NCI-H2081 (cell line): ENCODE measurements at regions not wholly inside any gene's neighbourhood (a gene's known extent, or its start where the extent isn't known, plus 50 kb on each side); places are given as distances from the start of the nearest gene placed in this dataset.

Experiments
- DNase-seq, 2 experiments: peaks; one replicate each; lab custom pipeline; 2025; lab: John Stamatoyannopoulos, UW

- DNase-seq: no peak
Observed at GRCh38 chr14:84520711-84521338, 1009.1 kb upstream of the FLRT2 start.

GRCh38 chr14:84523746-84524145 lies 1006.2 kb upstream of the FLRT2 start:
- no peak for DNase-seq

- DNase-seq: no peak
Observed at GRCh38 chr14:84527706-84528105, 1002.2 kb upstream of the FLRT2 start.

DNA sequence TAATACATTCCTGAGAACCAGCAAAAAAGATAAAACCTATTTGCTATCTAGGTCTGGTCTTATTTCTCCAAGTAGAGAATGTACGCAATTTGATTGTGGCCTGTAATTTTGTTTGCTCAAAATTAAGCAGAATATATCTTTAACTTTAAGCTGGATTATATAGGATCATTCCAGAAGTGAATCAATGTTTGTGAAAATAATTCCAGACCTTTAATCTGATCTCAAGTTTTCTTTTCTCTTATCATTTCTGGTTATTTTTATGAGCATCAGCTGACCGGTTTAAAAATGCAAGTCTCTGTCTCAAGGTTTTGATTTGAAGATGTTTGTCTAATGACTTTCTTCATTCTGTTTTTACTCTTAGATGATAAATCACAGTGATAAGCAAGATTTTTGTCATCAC lies 997.9 kb upstream of the FLRT2 start:
- no peak for DNase-seq

- DNase-seq: no peak
Observed at GRCh38 chr14:84533181-84533725, 996.7 kb upstream of the FLRT2 start.

DNA sequence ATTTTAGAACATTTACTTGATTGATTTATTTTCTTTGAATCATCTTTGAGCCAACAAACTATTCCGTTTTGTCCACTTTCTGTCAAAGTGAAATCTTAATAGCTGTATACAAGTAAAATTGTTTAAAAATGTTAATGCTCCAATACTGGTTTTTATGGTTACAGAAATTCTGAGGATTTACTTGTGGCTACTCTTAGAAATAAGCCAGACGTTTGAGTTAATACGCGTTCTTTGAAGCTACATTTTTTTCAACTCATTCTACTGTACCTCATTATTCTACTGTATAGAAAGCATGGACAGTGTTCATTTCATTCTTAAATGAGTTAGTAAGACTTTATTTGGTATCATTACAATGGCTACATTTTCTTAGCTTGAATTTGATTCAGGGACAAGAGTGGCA lies 996.2 kb upstream of the FLRT2 start:
- DNase-seq: no peak

- no peak for DNase-seq
Observed at GRCh38 chr14:84535484-84535883, 994.5 kb upstream of the FLRT2 start.

DNA sequence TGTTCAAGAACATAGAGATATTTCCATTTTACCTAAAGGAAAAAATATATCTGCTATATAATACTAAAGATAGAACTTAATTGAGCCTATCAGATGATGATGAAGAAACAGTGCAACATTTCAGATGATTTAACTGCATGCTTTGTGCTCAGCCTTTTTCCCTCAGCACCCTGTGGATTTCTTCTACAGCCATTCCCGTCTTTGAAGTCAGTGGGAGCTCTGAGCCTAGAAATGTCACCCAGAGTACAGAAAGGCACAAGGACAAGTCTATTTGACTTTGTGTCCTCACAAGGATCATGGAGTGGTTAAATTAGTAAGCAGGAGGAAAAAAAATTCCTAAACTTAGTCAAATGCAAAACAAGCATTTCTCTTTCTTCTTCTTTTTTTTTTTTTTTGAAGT lies 994.0 kb upstream of the FLRT2 start:
- DNase-seq: no peak

GRCh38 chr14:84541018-84541417 lies 988.9 kb upstream of the FLRT2 start:
- no peak for DNase-seq

DNA sequence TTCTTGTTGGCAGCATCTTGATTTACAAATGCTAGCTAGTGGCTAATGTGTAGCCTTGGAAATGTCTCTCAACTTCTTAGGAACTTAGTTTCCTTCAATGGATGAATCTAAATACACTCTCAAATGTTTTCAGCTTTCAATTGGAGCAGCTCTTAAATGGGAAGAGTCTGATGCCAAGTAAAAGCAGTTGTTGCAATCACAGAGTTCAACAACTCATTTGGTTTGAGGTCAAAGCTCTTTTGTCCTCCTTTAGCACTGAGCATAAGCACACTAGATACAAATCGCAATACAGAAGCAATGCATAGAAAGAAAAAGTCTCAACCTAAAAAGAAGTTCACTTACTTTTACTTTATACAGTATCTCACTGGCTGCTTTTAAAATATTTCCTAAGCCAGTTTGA lies 986.1 kb upstream of the FLRT2 start:
- no peak for DNase-seq

DNA sequence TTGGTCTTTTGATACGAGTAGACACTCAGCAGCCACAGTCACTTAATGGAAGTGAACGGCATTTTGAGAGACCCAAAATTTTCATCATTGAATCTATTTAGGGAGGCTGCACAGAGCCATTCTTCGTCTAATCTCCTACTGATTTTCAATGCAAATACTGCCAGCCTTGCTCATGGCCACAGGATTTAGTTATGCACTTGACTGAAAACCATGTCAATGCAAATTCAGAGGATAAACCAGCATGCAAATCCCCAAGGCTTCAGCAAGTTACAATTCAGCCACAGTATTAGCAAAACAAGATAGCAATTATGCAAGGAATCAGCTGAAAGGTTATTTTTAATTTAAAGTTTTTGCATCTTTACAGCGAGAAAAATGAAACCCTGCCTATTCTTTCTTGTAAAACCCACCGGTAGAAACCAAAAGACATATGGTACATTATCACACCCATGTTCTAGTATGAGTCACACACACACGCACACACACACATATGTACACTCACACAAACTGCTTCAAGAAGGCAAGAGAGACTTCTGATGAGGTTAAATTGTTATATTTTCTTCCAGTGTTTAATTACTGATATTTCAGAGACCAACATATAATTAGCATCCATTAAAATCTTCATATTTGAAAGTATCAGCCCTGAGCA lies 985.3 kb upstream of the FLRT2 start:
- no peak for DNase-seq

DNA sequence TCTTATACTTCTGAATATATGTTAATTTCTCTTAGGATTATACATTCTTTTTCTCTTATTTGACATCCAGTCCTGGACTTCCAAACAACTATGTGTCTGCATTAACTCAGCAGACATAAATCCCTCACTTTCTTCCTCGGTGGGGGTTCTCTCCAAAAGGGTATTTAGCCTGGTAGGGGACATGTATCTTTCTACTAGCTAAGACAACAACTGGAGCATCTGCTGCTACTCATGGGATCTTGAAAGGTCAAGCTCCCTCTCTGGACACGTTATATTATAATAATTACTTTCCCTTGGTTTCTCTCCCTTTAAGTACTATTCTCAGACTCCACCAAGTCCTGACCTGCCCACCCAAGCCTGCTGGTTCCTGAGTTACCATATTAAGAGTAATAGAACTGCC lies 983.7 kb upstream of the FLRT2 start:
- no peak for DNase-seq

GRCh38 chr14:84554136-84554535 lies 975.8 kb upstream of the FLRT2 start:
- DNase-seq: no peak

- DNase-seq: no peak
Observed at GRCh38 chr14:84555493-84555892, 974.5 kb upstream of the FLRT2 start.

GRCh38 chr14:84566109-84566508 lies 963.8 kb upstream of the FLRT2 start:
- no peak for DNase-seq

GRCh38 chr14:84575681-84576080 lies 954.3 kb upstream of the FLRT2 start:
- no peak for DNase-seq

- DNase-seq: no peak
Observed at GRCh38 chr14:84579292-84579691, 950.7 kb upstream of the FLRT2 start.

DNA sequence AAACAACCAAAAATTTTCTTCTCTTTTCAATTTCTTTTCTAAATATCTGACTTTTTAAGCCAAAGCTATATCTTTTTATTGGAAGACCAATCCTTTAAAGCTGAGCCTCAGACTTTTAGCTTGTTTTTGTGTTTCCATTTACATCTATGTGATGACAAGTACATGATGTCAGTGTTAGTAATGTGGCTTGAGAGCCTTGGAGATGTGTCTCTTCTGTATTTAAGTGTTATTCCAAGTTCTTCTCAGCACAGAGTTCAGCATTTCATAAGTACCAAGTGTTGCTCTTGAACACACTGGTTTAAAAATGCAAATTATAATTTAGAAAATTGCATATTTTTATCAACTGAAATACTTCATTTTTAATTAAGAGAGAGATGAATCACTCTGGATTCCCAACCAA lies 948.9 kb upstream of the FLRT2 start:
- DNase-seq: no peak

DNA sequence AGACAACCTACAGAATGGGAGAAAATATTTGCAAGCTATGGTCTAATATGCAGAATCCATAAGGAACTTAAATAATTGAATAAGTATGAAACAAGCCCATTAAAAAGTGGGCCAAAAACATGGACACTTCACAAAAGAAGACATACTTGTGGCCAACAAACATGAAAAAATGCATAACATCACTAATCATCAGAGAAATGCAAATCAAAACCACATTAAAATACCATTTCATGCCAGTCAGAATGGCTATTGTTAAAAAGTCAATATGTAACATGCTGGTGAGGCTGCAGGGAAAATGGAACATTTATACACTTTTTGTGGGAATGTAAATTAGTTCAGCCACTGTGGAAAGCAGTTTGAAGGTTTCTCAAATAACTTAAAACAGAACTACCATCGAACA lies 945.4 kb upstream of the FLRT2 start:
- DNase-seq: no peak

DNA sequence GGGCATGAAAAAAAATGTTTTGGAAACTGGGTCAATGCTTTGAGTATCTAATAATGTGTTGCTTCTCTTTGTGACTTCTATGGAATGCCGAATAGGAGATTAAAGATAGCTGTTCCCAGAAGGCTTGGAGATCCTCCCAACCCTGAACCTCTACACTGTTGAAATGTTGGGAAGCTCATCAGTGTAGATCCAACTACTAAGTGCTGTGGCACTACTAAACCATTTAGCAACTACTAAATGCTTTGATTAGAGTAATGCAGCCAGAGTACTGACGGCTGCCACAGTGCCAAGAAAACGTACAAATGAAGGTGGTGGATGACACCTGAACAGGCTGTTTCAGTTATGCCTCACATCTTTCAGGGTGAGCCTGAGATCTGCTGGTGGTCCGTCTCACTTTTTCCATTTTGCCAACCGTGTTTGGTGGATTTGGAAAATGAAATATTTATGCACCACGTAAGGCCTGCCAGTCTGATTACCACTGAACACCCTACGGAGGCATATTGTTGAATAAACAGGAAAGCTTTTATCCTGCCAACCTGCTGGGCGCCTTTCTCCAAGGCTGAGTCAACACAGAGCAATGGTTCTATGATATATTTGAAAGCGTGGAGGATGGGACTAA lies 938.0 kb upstream of the FLRT2 start:
- peak; percentile 92 to 96 for DNase-seq

- no peak for DNase-seq
Observed at GRCh38 chr14:84592770-84593169, 937.2 kb upstream of the FLRT2 start.

GRCh38 chr14:84610086-84610485 lies 919.9 kb upstream of the FLRT2 start:
- DNase-seq: no peak

DNA sequence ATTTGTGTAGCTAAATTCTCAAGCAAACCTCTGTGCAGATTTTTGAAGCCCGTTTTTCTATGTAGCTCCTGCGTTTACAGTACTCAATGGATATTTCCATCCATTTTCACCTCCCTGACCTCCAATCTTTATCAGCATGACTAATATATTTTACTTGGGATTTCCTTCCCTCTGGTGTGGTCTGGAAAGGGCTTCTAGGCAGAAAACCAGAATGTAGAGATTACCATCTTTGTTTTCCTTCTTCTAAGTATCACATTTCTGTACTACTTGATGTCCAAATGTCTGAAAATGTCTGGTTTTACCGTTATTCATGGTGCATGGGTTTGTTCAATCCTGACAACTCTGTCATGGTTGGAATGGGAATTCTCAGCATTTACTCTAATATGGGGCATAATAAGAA lies 907.6 kb upstream of the FLRT2 start:
- DNase-seq: no peak
